H1 (cell line): ENCODE measurements at regions not wholly inside any gene's neighbourhood (a gene's known extent, or its start where the extent isn't known, plus 50 kb on each side); places are given as distances from the start of the nearest gene placed in this dataset.

Experiments used
- CTCF ChIA-PET: fragments of 300-600 bp; sonication (Branson Sonifier 250); formaldehyde crosslinking; loops from one replicate; lab custom pipeline; 2021; ENCODE audit not compliant: partially characterized antibody; lab: Charles Lee
- POLR2A ChIA-PET: fragments of 300-600 bp; sonication (Branson Sonifier 250); formaldehyde crosslinking; loops from one replicate; lab custom pipeline; 2021; ENCODE audit warnings: inconsistent platforms; ENCODE audit not compliant: partially characterized antibody; lab: Charles Lee
- DNase-seq, 2 experiments: peaks; one replicate each; pipeline versions ENCODE4 v3.0.0 to v3.0.0-alpha.2; 2010 to 2022; ENCODE audit warnings: low spot score in 2 of 2, low read depth in 1 of 2, mixed read lengths in 1 of 2
- FAIRE-seq: peaks from 2 replicates; lab custom pipeline; 2011; peaks lifted over from hg19 to GRCh38; lab: Jason Lieb, UNC
- H2AFZ ChIP-seq: 2 replicates; pipeline ENCODE4 v1.8.1; 2012; ENCODE audit warnings: low read length, inconsistent platforms
- H2AK5ac ChIP-seq: 2 replicates; pipeline ENCODE4 v1.6.1; 2013; ENCODE audit warnings: low read depth, low read length
- H2BK120ac ChIP-seq: replicated peaks from 2 replicates; pipeline ENCODE3; 2013; ENCODE audit warnings: low read depth, low read length, inconsistent platforms
- H2BK12ac ChIP-seq: 2 replicates; pipeline ENCODE4 v1.6.1; 2013; ENCODE audit warnings: low read depth, low read length
- H2BK15ac ChIP-seq: 2 replicates; pipeline ENCODE4 v1.6.1; 2013; ENCODE audit warnings: low read length
- H2BK20ac ChIP-seq: 2 replicates; pipeline ENCODE4 v1.6.1; 2013; ENCODE audit warnings: low read length
- H2BK5ac ChIP-seq: 2 replicates; pipeline ENCODE4 v1.6.1; 2013; ENCODE audit warnings: low read depth, low read length
- H3K14ac ChIP-seq: 2 replicates; pipeline ENCODE4 v1.6.1; 2013; ENCODE audit warnings: inconsistent platforms; ENCODE audit not compliant: insufficient read length
- H3K18ac ChIP-seq: 2 replicates; pipeline ENCODE4 v1.6.1; 2013; ENCODE audit warnings: low read length; ENCODE audit errors: extremely low read depth
- H3K23ac ChIP-seq: 2 replicates; pipeline ENCODE4 v1.6.1; 2013; ENCODE audit warnings: inconsistent platforms; ENCODE audit not compliant: insufficient read length
- H3K23me2 ChIP-seq: 2 replicates; pipeline ENCODE4 v1.6.1; 2013; ENCODE audit warnings: low read depth, low read length
- H3K27ac ChIP-seq: 2 replicates; pipeline ENCODE4 v1.6.1; 2011; ENCODE audit warnings: low read depth, low read length, inconsistent platforms
- H3K27me3 ChIP-seq, 4 experiments: replicated peaks in 1 of 4; 1 replicate in 1 of 4; 2 replicates in 3 of 4; pipeline versions ENCODE4 v1.6.1 to v1.8.1; 2011 to 2013; ENCODE audit warnings: low read length in 3 of 4, mild to moderate bottlenecking in 3 of 4, inconsistent platforms in 2 of 4, mixed read lengths in 2 of 4, moderate library complexity in 1 of 4; ENCODE audit not compliant: control insufficient read depth in 3 of 4, insufficient read depth in 3 of 4; ENCODE audit errors: extremely low read depth in 1 of 4
- H3K36me3 ChIP-seq, 4 experiments: 2 replicates each; pipeline versions ENCODE4 v1.6.1 to v1.8.1; 2011 to 2013; ENCODE audit warnings: mild to moderate bottlenecking in 4 of 4, low read length in 3 of 4, moderate library complexity in 2 of 4, control low read depth in 1 of 4, inconsistent platforms in 1 of 4; ENCODE audit not compliant: insufficient read depth in 4 of 4, control insufficient read depth in 2 of 4
- H3K4ac ChIP-seq: replicated peaks from 2 replicates; pipeline ENCODE3; 2013; ENCODE audit warnings: low read length, low read depth, mixed read lengths, inconsistent platforms; ENCODE audit not compliant: insufficient read length
- H3K4me1 ChIP-seq, 4 experiments: replicated peaks in 1 of 4; 1 replicate in 1 of 4; 2 replicates in 3 of 4; pipeline versions ENCODE4 v1.6.1 to v1.8.1; 2011 to 2013; ENCODE audit warnings: low read length in 3 of 4, inconsistent platforms in 2 of 4, mixed read lengths in 1 of 4; ENCODE audit not compliant: insufficient read depth in 4 of 4, control insufficient read depth in 3 of 4
- H3K4me2 ChIP-seq, 2 experiments: 2 replicates each; pipeline versions ENCODE4 v1.6.1 to v1.8.1; 2011 to 2013; ENCODE audit warnings: low read depth in 2 of 2, low read length in 2 of 2, control low read depth in 1 of 2, inconsistent platforms in 1 of 2, mild to moderate bottlenecking in 1 of 2; ENCODE audit not compliant: insufficient read depth in 1 of 2
- H3K4me3 ChIP-seq, 4 experiments: fragments of 200-600, 300-600 bp in 1 of 4; sonication (generic), shearing (Covaris generic), sonication (Bioruptor Twin) in 1 of 4; 2 replicates each; pipeline versions ENCODE4 v1.5.1 to v1.8.1; 2011 to 2016; ENCODE audit warnings: low read length in 4 of 4, low read depth in 3 of 4, control low read depth in 2 of 4, inconsistent platforms in 2 of 4, mild to moderate bottlenecking in 2 of 4, mixed read lengths in 1 of 4, moderate library complexity in 1 of 4; ENCODE audit not compliant: insufficient read depth in 2 of 4; ENCODE audit errors: extremely low read depth in 1 of 4
- H3K56ac ChIP-seq: replicated peaks from 2 replicates; pipeline ENCODE3; 2013; ENCODE audit warnings: low read depth, mild to moderate bottlenecking, mixed read lengths, low read length, inconsistent platforms; ENCODE audit not compliant: insufficient read length
- H3K79me1 ChIP-seq: 2 replicates; pipeline ENCODE4 v1.6.1; 2013; ENCODE audit warnings: low read depth, low read length, control low read depth
- H3K79me2 ChIP-seq, 2 experiments: 2 replicates each; pipeline versions ENCODE4 v1.6.1 to v1.8.1; 2012 to 2013; ENCODE audit warnings: low read length in 2 of 2, mild to moderate bottlenecking in 2 of 2, inconsistent platforms in 1 of 2; ENCODE audit not compliant: insufficient read depth in 2 of 2, control insufficient read depth in 1 of 2
- H3K9ac ChIP-seq, 4 experiments: replicated peaks in 1 of 4; 1 replicate in 1 of 4; 2 replicates in 3 of 4; pipeline versions ENCODE4 v1.6.1 to v1.8.1; 2011 to 2013; ENCODE audit warnings: low read depth in 3 of 4, low read length in 3 of 4, control low read depth in 2 of 4, mild to moderate bottlenecking in 2 of 4, moderate library complexity in 2 of 4, inconsistent platforms in 1 of 4; ENCODE audit errors: extremely low read depth in 1 of 4
- H3K9me3 ChIP-seq, 2 experiments: 2 replicates each; pipeline versions ENCODE4 v1.6.1 to v1.8.1; 2012 to 2013; ENCODE audit warnings: mild to moderate bottlenecking in 2 of 2, moderate library complexity in 2 of 2, control low read depth in 1 of 2, inconsistent platforms in 1 of 2, low read depth in 1 of 2, low read length in 1 of 2, mixed read lengths in 1 of 2; ENCODE audit not compliant: insufficient read depth in 2 of 2
- H4K20me1 ChIP-seq, 2 experiments: replicated peaks in 1 of 2; 2 replicates each; pipeline versions ENCODE3 to v1.8.1; 2011 to 2013; ENCODE audit warnings: inconsistent platforms in 2 of 2, low read length in 2 of 2, mild to moderate bottlenecking in 1 of 2; ENCODE audit not compliant: insufficient read depth in 2 of 2, control insufficient read depth in 1 of 2
- H4K5ac ChIP-seq: 2 replicates; pipeline ENCODE4 v1.6.1; 2013; ENCODE audit warnings: low read length, low read depth, mixed read lengths, inconsistent platforms; ENCODE audit not compliant: insufficient read length
- H4K8ac ChIP-seq: 2 replicates; pipeline ENCODE4 v1.8.0; 2013; ENCODE audit warnings: mild to moderate bottlenecking, moderate library complexity, low read length, inconsistent platforms; ENCODE audit not compliant: insufficient read depth; ENCODE audit errors: extremely low read depth
- H4K91ac ChIP-seq: replicated peaks from 2 replicates; pipeline ENCODE3; 2013; ENCODE audit warnings: low read length, mixed read lengths, inconsistent platforms; ENCODE audit not compliant: insufficient read length
- BCL11A ChIP-seq, 2 experiments: IDR thresholded peaks; one replicate each; pipeline ENCODE4 v1.6.1; 2011; ENCODE audit warnings: low read depth in 2 of 2, low read length in 2 of 2, mild to moderate bottlenecking in 2 of 2
- BRCA1 ChIP-seq: IDR thresholded peaks from 2 replicates; pipeline ENCODE4 v1.6.1; 2012; ENCODE audit warnings: low read depth, low read length, improper control_type of control experiment
- CHD1 ChIP-seq: IDR thresholded peaks from 2 replicates; pipeline ENCODE4 v1.6.1; 2012; ENCODE audit warnings: low read depth, low read length, improper control_type of control experiment
- JUND ChIP-seq: IDR thresholded peaks from 2 replicates; pipeline ENCODE4 v1.6.1; 2011; ENCODE audit warnings: mild to moderate bottlenecking, improper control_type of control experiment, low read length
- NRF1 ChIP-seq: IDR thresholded peaks from 2 replicates; pipeline ENCODE4 v1.6.1; 2011; ENCODE audit warnings: mild to moderate bottlenecking, low read depth, low read length, improper control_type of control experiment
- RXRA ChIP-seq: IDR thresholded peaks from 2 replicates; pipeline ENCODE4 v1.6.1; 2011; ENCODE audit warnings: low read depth, mild to moderate bottlenecking, low read length, moderate library complexity; ENCODE audit not compliant: insufficient read depth
- SRF ChIP-seq: IDR thresholded peaks from 2 replicates; pipeline ENCODE4 v1.6.1; 2011; ENCODE audit warnings: mild to moderate bottlenecking, low read depth, low read length, moderate library complexity
- TAF1 ChIP-seq: IDR thresholded peaks from 2 replicates; pipeline ENCODE4 v1.6.1; 2011; ENCODE audit warnings: mild to moderate bottlenecking, low read depth, low read length
- TAF7 ChIP-seq: optimal IDR thresholded peaks from 2 replicates; pipeline ENCODE3; 2011; ENCODE audit warnings: low read depth, mild to moderate bottlenecking, inconsistent platforms, low read length, moderate library complexity, borderline replicate concordance
- TBP ChIP-seq: IDR thresholded peaks from 2 replicates; pipeline ENCODE4 v1.6.1; 2011; ENCODE audit warnings: low read depth, low read length, improper control_type of control experiment
- USF2 ChIP-seq: IDR thresholded peaks from 2 replicates; pipeline ENCODE4 v1.6.1; 2011; ENCODE audit warnings: low read length, improper control_type of control experiment
- WGBS, 2 experiments: shearing (Covaris generic) in 1 of 2; methylation state at CpG; one replicate each; pipeline versions ENCODE4 v1.1.6 to v1.1.7; 2013 to 2015; ENCODE audit warnings: low lambda C conversion rate in 2 of 2, mixed read lengths in 2 of 2, inconsistent platforms in 1 of 2, low coverage in 1 of 2, missing lambda C conversion rate in 1 of 2; ENCODE audit not compliant: insufficient replicate concordance in 2 of 2, insufficient coverage in 1 of 2, insufficient read length in 1 of 2; ENCODE audit errors: extremely low coverage in 1 of 2, missing lambda C conversion rate in 1 of 2; 5-methylcytosine and 5-hydroxymethylcytosine counted together

- CTCF ChIA-PET: interaction anchor here (0.7 to 13.3 kb wide), 49 partner anchors 10 to 528 kb away, joined by 3 to 336 read pairs (median 6); partner anchors contain the start of genes C1QTNF5, MFRP, THY1 and USP2
- POLR2A ChIA-PET: interaction anchor here (0.7 to 1.9 kb wide), 8 partner anchors 11 to 136 kb away, joined by 3 to 9 read pairs (median 5); no protein-coding TSS in a partner anchor
- Histone ChIP-seq H3K18ac (0 out of 2 replicates have a peak overlapping the region, but pooled peaks have one; percentile 27), H3K56ac (no peak overlapping the region), H3K9ac (no peak overlapping the region), H2BK15ac (peak overlapping the region; percentile 92), H2BK120ac (no peak overlapping the region), H3K4me3 (no peak overlapping the region), H3K4ac (no peak overlapping the region), H3K79me2 (no peaks in the 10 kb centered on the region), H3K9me3 (no peaks in the 10 kb centered on the region), H4K91ac (peak overlapping the region; percentile 44), H3K14ac (no peak overlapping the region), H3K4me2 (no peak overlapping the region), H3K27ac (no peak overlapping the region), H2BK12ac (peak overlapping the region; percentile 82; the same call in 1 of the 2 replicates), H2AFZ (no peak overlapping the region), H3K79me1 (no peaks in the 10 kb centered on the region), H2BK20ac (peak overlapping the region; percentile 62; the same call in 1 of the 2 replicates), H3K27me3 (no peaks in the 10 kb centered on the region; a peak in 2 of 7 replicates), H2BK5ac (no peak overlapping the region; the same call in 1 of the 2 replicates), H3K4me1 (peaks cover 0 to 13% (median under 1%) of the 10 kb centered on the region in 4 experiments; a peak in 5 of 7 replicates), H4K20me1 (peaks cover 0 to 3% of the 10 kb centered on the region in 2 experiments), H3K23ac (no peak overlapping the region), H3K36me3 (no peaks in the 10 kb centered on the region), H4K8ac (no peak overlapping the region), H4K5ac (no peak overlapping the region), H2AK5ac (no peak overlapping the region), H3K23me2 (peaks cover 5% of the 10 kb centered on the region; the same call in 1 of the 2 replicates)
- FAIRE-seq (no peak), DNase-seq (peak in 1 of 2 experiments; percentile 29)
- WGBS, 2 experiments: 87% methylated on average over 12 of the region's 12 CpGs; no CpG with 5 or more reads in 1 of the 2 experiments
- no peak for TF ChIP-seq TAF7
- TF ChIP-seq NRF1: no peak
- TF ChIP-seq CHD1: no peak
- TF ChIP-seq BCL11A (IDR thresholded peaks at IDR 0.05; ENCODE audit: low read depth in 2 of 2, low read length in 2 of 2): no peak
- no peak for TF ChIP-seq SRF
- TF ChIP-seq TAF1: no peak
- no peak for TF ChIP-seq USF2
- no peak for TF ChIP-seq BRCA1
- TF ChIP-seq JUND: no peak
- TF ChIP-seq TBP: no peak
- no peak for TF ChIP-seq RXRA
Measured at GRCh38 chr11:119473901-119474681, 51.1 kb upstream of the THY1 start.
